Activated CD4-positive, alpha-beta T cell treated with anti-CD3 and anti-CD28 coated beads, Interleukin-10, Interleukin-2, amounts not matched to agents 100 ng/mL and 50 ng/mL, durations not matched to agents 16 hours and 8 hours (primary cell): ENCODE measurements at regions not wholly inside any gene's neighbourhood (a gene's known extent, or its start where the extent isn't known, plus 50 kb on each side); places are given as distances from the start of the nearest gene placed in this dataset.
A peak's percentile ranks its signal among the peaks of the same experiment; 100 is the strongest.

ENCODE experiments used
- DNase-seq: peaks from one replicate; pipeline ENCODE4 v3.0.0-alpha.2; 2020

DNA sequence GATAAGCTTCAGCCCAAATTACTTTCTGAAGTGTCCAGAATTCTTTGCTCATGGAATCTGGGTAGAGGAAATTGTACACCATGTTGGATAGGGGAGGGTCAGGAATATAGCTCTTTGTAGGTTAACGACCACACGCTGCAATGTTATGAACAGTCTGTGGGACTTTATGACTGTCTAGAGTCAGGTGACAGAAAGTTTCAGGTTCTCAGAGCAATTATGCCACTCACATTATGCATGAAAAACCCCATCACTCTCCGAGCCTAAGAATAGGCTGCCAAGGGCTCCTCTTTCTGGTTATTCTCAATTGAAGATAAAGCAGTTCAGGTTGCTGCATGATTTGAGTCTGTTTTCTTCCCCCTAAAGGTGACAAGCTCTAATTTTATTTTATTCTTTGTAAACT lies 430.9 kb downstream of the ATP23 start:
- no peak for DNase-seq

DNA sequence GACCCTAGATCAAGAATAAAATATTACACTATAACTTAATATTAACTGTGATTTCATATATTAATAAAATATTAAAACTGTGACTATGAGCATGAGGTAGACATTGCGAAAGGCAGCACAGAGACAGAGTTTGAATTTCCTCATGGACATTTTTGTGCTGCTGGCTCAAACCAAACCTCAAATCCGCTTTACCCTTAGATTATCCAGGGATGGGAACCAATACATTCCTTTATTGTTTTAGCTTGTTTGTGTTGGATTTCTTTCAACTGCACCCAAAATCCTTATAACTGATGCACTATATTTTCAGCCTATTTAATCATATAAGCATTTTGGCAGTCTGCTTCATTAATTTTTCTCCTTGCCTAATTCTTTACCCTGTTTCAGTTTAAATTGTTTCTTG lies 436.7 kb downstream of the ATP23 start:
- DNase-seq, result no peak

DNA sequence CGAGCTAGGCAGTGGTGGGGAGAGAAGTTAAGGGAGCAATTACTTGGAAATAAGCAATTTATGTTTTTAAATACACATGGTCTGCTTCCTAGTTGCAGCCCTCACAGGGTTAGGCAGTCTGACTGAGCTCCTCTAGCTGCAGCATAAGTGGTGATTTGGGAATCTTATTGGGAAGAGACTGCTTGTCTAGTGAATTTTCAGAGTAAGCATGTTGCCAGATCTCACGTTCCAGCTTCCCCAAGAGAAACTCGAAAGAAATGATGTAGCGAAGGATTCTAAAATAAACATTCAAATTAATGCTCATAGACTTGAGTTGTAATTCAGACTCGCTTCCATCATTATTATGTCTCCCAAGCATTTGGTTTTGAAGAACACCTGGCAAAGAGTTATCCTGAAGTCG lies 440.2 kb downstream of the ATP23 start:
- DNase-seq, result no peak

GRCh38 chr12:58384196-58384595 lies 442.8 kb downstream of the ATP23 start:
- no peak for DNase-seq

DNA sequence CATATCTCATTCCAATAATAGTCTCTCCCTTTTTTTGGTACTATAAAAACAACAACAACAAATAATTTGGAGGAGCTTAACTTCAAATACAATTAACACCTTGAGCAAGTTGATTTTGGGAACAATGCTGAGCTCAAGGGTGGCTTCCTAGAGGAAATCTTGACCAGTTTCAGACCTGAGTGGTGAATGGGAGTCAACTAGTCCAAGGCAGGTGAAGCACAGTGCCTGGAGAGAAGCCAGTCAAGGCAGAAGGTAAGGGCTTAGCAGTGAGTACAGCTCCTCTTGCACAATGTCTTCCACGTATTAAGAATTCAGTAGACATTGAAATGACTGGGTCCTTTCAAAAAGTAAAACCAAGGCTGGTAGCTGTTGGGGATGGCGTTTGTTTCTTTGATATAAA lies 444.8 kb downstream of the ATP23 start:
- no peak for DNase-seq

GRCh38 chr12:58387199-58387598 lies 445.8 kb downstream of the ATP23 start:
- no peak for DNase-seq

DNA sequence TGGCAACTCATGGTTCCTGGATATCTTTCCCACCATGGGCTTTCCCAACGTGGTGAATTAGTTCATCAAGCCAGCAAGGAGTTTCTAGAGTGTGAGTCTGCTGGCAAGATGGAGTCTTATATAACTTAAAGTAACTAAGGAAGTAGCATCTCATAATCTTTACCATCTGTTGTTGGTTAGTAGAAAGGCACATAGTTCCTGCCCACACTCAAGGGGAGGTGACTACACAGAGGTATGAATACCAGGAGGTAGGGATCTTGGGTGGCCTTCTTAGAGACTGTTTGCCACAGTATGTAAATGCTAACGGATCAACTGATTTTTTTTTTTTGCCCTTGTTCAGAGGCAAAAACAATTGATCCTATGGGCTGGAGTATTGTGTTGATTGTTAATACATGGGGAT lies 446.9 kb downstream of the ATP23 start:
- DNase-seq, result no peak

GRCh38 chr12:58393152-58393551 lies 451.8 kb downstream of the ATP23 start:
- no peak for DNase-seq

DNA sequence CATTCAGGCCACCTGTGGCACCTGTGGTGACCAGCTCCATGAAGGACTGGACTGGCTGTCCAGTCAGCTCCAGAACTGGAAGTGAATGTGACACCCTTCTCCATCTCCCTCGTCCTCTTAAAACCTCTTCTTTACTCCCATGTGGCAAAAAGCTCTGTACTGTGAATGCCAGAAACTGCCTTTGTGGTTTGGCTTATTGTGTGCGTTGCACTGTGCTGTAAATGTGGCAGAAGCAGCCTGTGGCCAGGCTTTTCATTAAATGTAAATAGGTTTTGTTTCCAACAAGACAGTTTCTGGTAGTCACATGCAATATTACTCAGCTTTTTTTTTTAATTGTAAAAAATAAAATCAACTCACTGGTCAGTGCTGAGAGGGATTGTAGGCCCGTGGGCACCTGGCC lies 453.7 kb downstream of the ATP23 start:
- no peak for DNase-seq

DNA sequence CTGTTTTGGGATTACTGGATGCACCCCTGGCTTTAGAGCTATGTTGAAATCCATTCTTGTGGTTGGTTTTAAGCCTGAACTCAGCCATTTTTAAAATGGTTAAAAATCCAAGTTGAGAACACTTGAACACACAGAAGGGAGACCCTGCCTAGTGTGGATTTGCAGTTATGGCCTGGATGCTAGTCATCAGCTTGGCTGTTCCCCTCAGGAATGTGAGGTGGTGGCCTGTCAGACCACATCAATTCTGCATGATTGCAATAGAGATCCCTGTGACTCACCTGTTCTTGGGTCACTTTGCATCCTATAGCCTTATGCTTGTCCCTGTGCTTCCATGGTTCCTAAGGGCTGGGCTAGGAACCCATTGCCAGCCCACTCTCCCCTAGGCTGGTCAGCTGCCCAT lies 454.1 kb downstream of the ATP23 start:
- DNase-seq, result no peak

GRCh38 chr12:58396239-58396638 lies 454.9 kb downstream of the ATP23 start:
- no peak for DNase-seq

DNA sequence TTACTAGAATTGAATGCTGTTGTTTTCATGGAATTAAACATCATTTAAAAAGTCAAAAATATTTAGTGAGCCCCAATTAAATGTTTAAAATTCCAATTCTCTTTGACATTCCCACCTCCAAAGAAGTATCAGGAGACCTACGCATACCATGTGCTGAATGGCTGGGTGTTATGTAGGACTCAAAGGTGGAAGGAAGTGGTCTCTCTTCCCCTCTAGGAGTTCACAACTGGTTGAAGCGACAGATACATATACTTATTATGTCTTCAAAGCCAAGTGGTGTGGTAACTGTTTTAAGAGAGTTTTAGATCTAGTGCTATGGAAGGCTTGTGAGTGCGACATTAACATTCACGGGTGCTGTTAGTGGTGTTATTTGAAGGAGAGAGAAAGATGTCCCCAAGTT lies 464.0 kb downstream of the ATP23 start:
- DNase-seq, result no peak

- DNase-seq, result no peak
Observed at GRCh38 chr12:58408516-58408915, 467.1 kb downstream of the ATP23 start.

- DNase-seq, result no peak
Observed at GRCh38 chr12:58412461-58413060, 471.2 kb downstream of the ATP23 start.

GRCh38 chr12:58413794-58414193 lies 472.4 kb downstream of the ATP23 start:
- no peak for DNase-seq

- no peak for DNase-seq
Observed at GRCh38 chr12:58414398-58414871, 473.1 kb downstream of the ATP23 start.

DNA sequence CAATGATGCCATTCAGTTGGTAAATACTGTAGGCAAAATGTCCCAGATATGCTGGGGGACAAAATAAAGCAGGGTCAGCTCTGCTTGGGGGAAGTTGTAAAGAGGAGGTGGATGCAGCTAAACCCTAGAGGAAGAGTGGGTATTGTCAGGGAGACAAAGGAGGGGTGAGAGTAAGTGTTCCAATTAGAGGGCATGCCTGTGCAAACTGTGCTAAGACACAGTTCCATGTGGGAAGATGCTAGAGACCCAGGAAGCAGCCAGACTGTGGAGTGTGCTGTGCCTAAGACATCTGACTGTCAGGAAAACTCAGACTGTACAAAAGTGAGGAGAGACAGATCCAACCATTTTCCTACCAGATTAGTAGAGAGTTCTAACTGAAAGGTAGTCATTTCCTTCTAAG lies 474.3 kb downstream of the ATP23 start:
- DNase-seq, result no peak

DNA sequence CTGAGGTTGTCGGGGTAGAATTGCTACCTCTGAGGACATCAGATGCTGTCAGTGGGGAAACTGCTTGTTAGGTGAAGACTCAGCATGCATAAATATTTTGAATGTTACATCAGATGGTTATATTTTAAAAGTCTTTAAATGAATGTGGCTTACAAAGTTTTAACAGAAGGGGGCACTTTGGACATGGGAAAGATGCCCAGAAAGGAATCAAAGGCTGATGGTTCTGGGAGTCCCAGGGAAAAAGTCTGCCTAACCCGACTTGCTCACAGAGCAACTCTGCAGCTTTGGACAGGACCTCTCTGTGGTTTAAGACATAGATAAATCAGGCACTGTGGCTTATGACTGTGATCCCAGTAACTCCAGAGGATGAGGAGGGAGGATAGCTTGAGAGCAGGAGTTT lies 474.9 kb downstream of the ATP23 start:
- DNase-seq, result no peak

DNA sequence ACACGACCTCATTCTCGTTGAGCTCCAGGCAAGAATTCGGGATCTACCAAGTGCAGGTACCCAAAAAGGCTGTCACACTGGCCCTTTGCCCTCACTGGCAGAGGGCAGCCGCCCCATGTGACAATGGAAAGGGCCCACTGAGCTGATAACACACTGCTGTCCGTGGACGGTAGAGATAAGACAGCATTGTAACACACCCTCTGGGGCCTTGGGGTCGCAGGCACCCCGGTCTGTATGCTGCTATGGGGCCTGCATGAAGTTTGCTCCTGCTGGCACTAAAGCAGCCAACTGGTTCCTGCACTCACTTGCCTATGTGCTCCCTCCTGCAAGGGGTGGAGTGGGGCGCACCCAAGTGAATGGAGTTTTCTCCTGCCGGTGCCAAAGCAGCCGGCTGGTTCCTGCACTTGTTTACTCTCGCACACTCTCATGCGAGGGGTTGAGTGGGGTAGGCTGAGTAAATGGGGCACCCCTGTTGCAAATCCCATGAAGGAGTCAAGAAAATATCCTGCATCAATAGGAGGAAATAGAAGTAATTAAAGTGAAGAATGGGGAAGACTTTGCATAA lies 477.9 kb downstream of the ATP23 start:
- no peak for DNase-seq

DNA sequence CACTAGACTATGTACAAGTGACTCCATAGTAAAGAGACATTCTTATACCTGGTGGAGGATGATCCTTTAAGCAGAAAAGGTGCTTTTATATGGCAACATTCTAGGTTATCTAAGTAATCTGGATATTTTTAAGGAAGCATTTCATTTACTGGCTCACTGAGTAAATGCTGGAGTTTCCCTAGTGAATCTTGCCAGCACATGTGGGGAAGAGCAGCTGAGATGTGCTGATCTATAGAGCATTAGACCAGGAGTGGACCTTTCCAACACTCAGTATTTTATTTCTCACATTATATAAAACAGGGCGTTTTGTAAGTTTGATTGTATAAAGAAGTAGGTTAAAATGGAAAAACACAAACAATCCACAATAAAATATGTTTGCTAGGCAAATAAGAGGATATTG lies 478.5 kb downstream of the ATP23 start:
- DNase-seq, result no peak

DNA sequence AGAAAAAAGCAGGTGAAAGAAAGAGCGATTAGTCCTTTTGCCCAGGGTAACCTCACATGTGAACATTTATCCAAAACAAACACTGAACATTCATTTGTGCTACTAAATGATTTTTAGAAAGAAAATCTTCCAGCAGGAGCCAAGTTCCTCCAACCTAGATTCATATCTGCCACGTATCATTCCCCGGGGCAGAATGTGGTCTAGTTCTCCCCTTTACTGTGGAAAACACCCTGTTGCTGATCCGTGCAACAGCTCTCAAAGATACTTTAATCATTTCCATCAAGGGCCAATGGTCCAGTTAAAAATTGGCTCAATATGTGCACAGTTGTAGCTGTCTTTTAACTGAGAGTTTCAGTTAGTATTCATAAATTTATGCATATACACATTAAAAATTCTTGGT lies 479.1 kb downstream of the ATP23 start:
- DNase-seq, result no peak

- DNase-seq, result no peak
Observed at GRCh38 chr12:58421990-58422389, 480.6 kb downstream of the ATP23 start.

- DNase-seq, result peak; percentile 52
Observed at GRCh38 chr12:58424735-58425392, 483.5 kb downstream of the ATP23 start.

DNA sequence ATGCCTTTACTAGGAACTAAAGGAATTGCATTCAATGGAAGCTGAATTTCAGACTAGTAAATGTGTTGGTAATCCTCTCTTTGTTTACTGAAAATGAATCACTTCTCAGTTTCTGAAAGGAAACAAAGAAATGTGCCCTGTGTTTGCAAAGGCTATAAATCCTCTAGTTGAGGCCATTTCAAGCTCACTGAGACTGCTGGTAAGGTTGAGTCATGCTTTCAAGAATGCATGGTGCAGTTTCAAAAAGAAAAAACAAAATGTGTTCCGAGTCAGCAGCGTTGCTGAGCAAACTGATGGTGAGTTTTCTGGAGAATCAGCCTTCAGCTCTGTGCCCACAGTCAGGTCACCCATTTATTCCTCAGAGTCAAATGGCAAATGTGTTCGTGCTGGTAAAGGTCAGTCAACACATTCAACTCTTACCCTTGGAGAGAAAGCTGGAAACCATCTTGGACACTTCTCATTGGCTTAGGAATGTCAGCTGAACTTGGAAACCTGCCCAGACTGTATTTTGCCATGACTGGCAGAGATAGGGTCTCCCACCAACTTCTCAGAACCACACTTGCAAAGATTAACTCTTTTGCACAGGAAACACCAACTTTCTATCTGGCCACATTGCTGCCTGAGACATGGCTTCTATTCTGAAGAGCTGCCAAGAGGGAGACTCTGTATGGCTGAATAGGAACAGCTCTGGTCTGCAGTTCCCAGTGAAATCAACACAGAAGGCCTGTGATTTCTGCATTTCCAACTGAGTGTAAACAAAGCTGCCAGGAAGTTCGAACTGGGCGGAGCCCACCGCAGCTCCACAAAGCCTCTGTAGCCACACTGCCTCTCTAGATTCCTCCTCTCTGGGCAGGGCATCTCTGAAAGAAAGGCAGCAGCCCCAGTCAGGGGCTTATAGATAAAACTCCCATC lies 484.4 kb downstream of the ATP23 start:
- peak; percentile 84 for DNase-seq
